HEK293T (cell line): ENCODE measurements at regions not wholly inside any gene's neighbourhood (a gene's known extent, or its start where the extent isn't known, plus 50 kb on each side); places are given as distances from the start of the nearest gene placed in this dataset.

Experiments
- CTCF ChIA-PET: fragments of 350-600 bp; formaldehyde crosslinking; extraction: SDS; loops from one replicate; lab custom pipeline; 2021; ENCODE audit warnings: antibody characterized with exemption, inconsistent platforms; lab: Yijun Ruan, JAX
- POLR2A ChIA-PET: fragments of 350-600 bp; formaldehyde crosslinking; extraction: SDS; loops from one replicate; lab custom pipeline; 2020; ENCODE audit warnings: antibody characterized with exemption, inconsistent platforms; lab: Yijun Ruan, JAX
- DNase-seq: peaks from one replicate; pipeline ENCODE4 v3.0.0; 2012; ENCODE audit warnings: mixed read lengths; ENCODE audit errors: extremely low spot score
- ARNT ChIP-seq: fragments of 450-650 bp; IDR thresholded peaks from 2 replicates; pipeline ENCODE4 v1.6.1; 2017; ENCODE audit warnings: mild to moderate bottlenecking
- BHLHE40 ChIP-seq: fragments of 450-650 bp; IDR thresholded peaks from 2 replicates; pipeline ENCODE4 v1.6.1; 2016; ENCODE audit warnings: mild to moderate bottlenecking, moderate library complexity, borderline replicate concordance
- CTBP1 ChIP-seq: fragments of 450-650 bp; IDR thresholded peaks from 2 replicates; pipeline ENCODE4 v1.6.1; 2016; ENCODE audit warnings: borderline replicate concordance
- ELF4 ChIP-seq: fragments of 450-650 bp; IDR thresholded peaks from 2 replicates; pipeline ENCODE4 v1.6.1; 2017; ENCODE audit warnings: antibody characterized with exemption
- FOXA1 ChIP-seq: fragments of 450-650 bp; IDR thresholded peaks from 2 replicates; pipeline ENCODE4 v1.6.1; 2016; ENCODE audit warnings: mild to moderate bottlenecking
- FOXK2 ChIP-seq: fragments of 450-650 bp; IDR thresholded peaks from 2 replicates; pipeline ENCODE4 v1.6.1; 2016; ENCODE audit warnings: mild to moderate bottlenecking
- FOXM1 ChIP-seq: fragments of 450-650 bp; IDR thresholded peaks from 2 replicates; pipeline ENCODE4 v1.6.1; 2017; ENCODE audit warnings: mild to moderate bottlenecking, borderline replicate concordance
- HDGF ChIP-seq: fragments of 450-650 bp; IDR thresholded peaks from 2 replicates; pipeline ENCODE4 v1.6.1; 2017; ENCODE audit warnings: antibody characterized with exemption, borderline replicate concordance
- L3MBTL2 ChIP-seq: fragments of 450-650 bp; conservative IDR thresholded peaks from 2 replicates; pipeline ENCODE4 v1.6.1; 2016; ENCODE audit warnings: mild to moderate bottlenecking
- LEF1 ChIP-seq: fragments of 450-650 bp; IDR thresholded peaks from 2 replicates; pipeline ENCODE4 v1.6.1; 2017; ENCODE audit warnings: mild to moderate bottlenecking, borderline replicate concordance
- NFRKB ChIP-seq: fragments of 450-650 bp; IDR thresholded peaks from 2 replicates; pipeline ENCODE4 v1.6.1; 2016; ENCODE audit warnings: mild to moderate bottlenecking, moderate library complexity
- PKNOX1 ChIP-seq: fragments of 450-650 bp; IDR thresholded peaks from 2 replicates; pipeline ENCODE4 v1.6.1; 2016
- SP1 ChIP-seq: fragments of 450-650 bp; IDR thresholded peaks from 2 replicates; pipeline ENCODE4 v1.6.1; 2017
- SUZ12 ChIP-seq: fragments of 450-650 bp; IDR thresholded peaks from 2 replicates; pipeline ENCODE4 v1.6.1; 2016; ENCODE audit warnings: mild to moderate bottlenecking
- TARDBP ChIP-seq: fragments of 450-650 bp; IDR thresholded peaks from 2 replicates; pipeline ENCODE4 v1.6.1; 2016
- ZNF384 ChIP-seq: fragments of 450-650 bp; IDR thresholded peaks from 2 replicates; pipeline ENCODE4 v1.6.1; 2016

GRCh38 chr12:42780671-42781070, 191.1 kb upstream of the PRICKLE1 start:
- ChIA-PET CTCF (no interaction called here), POLR2A (interaction anchor here (0.5 kb wide), 1 partner anchor 40 kb away, joined by 3 read pairs; no protein-coding TSS in a partner anchor)
- no peak for DNase-seq
- TF ChIP-seq NFRKB (no peak), ZNF384 (no peak), CTBP1 (no peak), ELF4 (no peak), L3MBTL2 (no peak), FOXK2 (no peak), FOXM1 (no peak), LEF1 (no peak), ARNT (no peak), TARDBP (no peak), BHLHE40 (no peak), SP1 (no peak), PKNOX1 (no peak), HDGF (no peak), SUZ12 (no peak), FOXA1 (no peak)

- TF ChIP-seq ELF4 (no peak), HDGF (no peak), FOXK2 (no peak), CTBP1 (no peak), BHLHE40 (no peak), FOXM1 (no peak), TARDBP (no peak), LEF1 (no peak), NFRKB (no peak), ZNF384 (no peak), SP1 (no peak), FOXA1 (no peak), L3MBTL2 (no peak), ARNT (no peak), SUZ12 (no peak)
- DNase-seq, result no peak
- CTCF ChIA-PET, result no interaction called here
These were observed 189.8 kb upstream of the PRICKLE1 start for GRCh38 chr12:42779186-42779859.

GRCh38 chr12:42776396-42776795, 186.8 kb upstream of the PRICKLE1 start:
- POLR2A ChIA-PET, result no interaction called here
- TF ChIP-seq FOXM1 (no peak), ZNF384 (no peak), BHLHE40 (no peak), HDGF (no peak), L3MBTL2 (no peak), FOXK2 (no peak), SP1 (no peak), TARDBP (no peak), NFRKB (no peak), FOXA1 (no peak), ELF4 (no peak), CTBP1 (no peak), ARNT (no peak), LEF1 (no peak), SUZ12 (no peak)
- CTCF ChIA-PET, result no interaction called here
- DNase-seq, result no peak

More at GRCh38 chr12:42779186-42779859, 189.8 kb upstream of the PRICKLE1 start:
- POLR2A ChIA-PET, result no interaction called here

GRCh38 chr12:42774238-42774637, 184.7 kb upstream of the PRICKLE1 start:
- POLR2A ChIA-PET, result no interaction called here
- CTCF ChIA-PET, result no interaction called here

GRCh38 chr12:42770261-42770660, 180.7 kb upstream of the PRICKLE1 start:
- POLR2A ChIA-PET, result no interaction called here
- TF ChIP-seq FOXM1 (no peak), FOXA1 (no peak), ELF4 (no peak), FOXK2 (no peak), ZNF384 (no peak), LEF1 (no peak), PKNOX1 (no peak), SUZ12 (no peak), HDGF (no peak), SP1 (no peak), TARDBP (no peak), L3MBTL2 (no peak), BHLHE40 (no peak), CTBP1 (no peak)
- DNase-seq, result no peak

More at GRCh38 chr12:42774238-42774637, 184.7 kb upstream of the PRICKLE1 start:
- TF ChIP-seq ZNF384 (no peak), FOXM1 (no peak), NFRKB (no peak), FOXK2 (no peak), L3MBTL2 (no peak), FOXA1 (no peak), SP1 (no peak), LEF1 (no peak), HDGF (no peak), ELF4 (no peak), ARNT (no peak), TARDBP (no peak), PKNOX1 (no peak), SUZ12 (no peak)
- DNase-seq, result no peak

More at GRCh38 chr12:42770261-42770660, 180.7 kb upstream of the PRICKLE1 start:
- CTCF ChIA-PET, result no interaction called here
